GM11168 (cell line): ENCODE measurements at regions not wholly inside any gene's neighbourhood (a gene's known extent, or its start where the extent isn't known, plus 50 kb on each side); places are given as distances from the start of the nearest gene placed in this dataset.

Experiments used
- in situ Hi-C: fragments of 300-500 bp; cut with MboI; formaldehyde crosslinking; loops from one replicate; pipeline ENCODE4 v1.12.0; 2022; ENCODE audit warnings: low sequenced_read_pairs; ENCODE audit not compliant: unreplicated experiment

- in situ Hi-C loops: no loop called here
Observed at GRCh38 chr11:70667767-70668166, 269.4 kb downstream of the CTTN start.

- in situ Hi-C loops: no loop called here
Observed at GRCh38 chr11:70668204-70669202, 270.2 kb downstream of the CTTN start.

- in situ Hi-C loops: no loop called here
Observed at GRCh38 chr11:70669281-70669680, 271.0 kb downstream of the CTTN start.

- in situ Hi-C loops: no loop called here
Observed at GRCh38 chr11:70669871-70670675, 271.7 kb downstream of the CTTN start.

GRCh38 chr11:70670676-70671034, 272.3 kb downstream of the CTTN start:
- in situ Hi-C loops: no loop called here

GRCh38 chr11:70671083-70671482, 272.8 kb downstream of the CTTN start:
- in situ Hi-C loops: no loop called here

GRCh38 chr11:70671611-70672010, 273.3 kb downstream of the CTTN start:
- in situ Hi-C loops: no loop called here

GRCh38 chr11:70672991-70673653, 274.8 kb downstream of the CTTN start:
- in situ Hi-C loops: no loop called here

GRCh38 chr11:70674605-70675004, 276.3 kb downstream of the CTTN start:
- in situ Hi-C loops: no loop called here

- in situ Hi-C loops: no loop called here
Observed at GRCh38 chr11:70675697-70676374, 277.5 kb downstream of the CTTN start.

- in situ Hi-C loops: no loop called here
Observed at GRCh38 chr11:70677232-70677916, 279.0 kb downstream of the CTTN start.

GRCh38 chr11:70678931-70679900, 280.9 kb downstream of the CTTN start:
- in situ Hi-C loops: no loop called here

- in situ Hi-C loops: no loop called here
Observed at GRCh38 chr11:70680781-70681281, 282.5 kb downstream of the CTTN start.

- in situ Hi-C loops: no loop called here
Observed at GRCh38 chr11:70682056-70682455, 283.7 kb downstream of the CTTN start.

- in situ Hi-C loops: no loop called here
Observed at GRCh38 chr11:70682760-70683159, 284.4 kb downstream of the CTTN start.

GRCh38 chr11:70687716-70688115, 289.4 kb downstream of the CTTN start:
- in situ Hi-C loops: no loop called here

- in situ Hi-C loops: no loop called here
Observed at GRCh38 chr11:70688142-70688541, 289.8 kb downstream of the CTTN start.

- in situ Hi-C loops: no loop called here
Observed at GRCh38 chr11:70689764-70690163, 291.4 kb downstream of the CTTN start.
